MM.1S (cell line): ENCODE measurements at regions not wholly inside any gene's neighbourhood (a gene's known extent, or its start where the extent isn't known, plus 50 kb on each side); places are given as distances from the start of the nearest gene placed in this dataset.

Experiments
- DNase-seq: peaks from one replicate; pipeline ENCODE4 v3.0.0-alpha.2; 2015
- H2AFZ ChIP-seq: fragments of 300-600 bp; sonication (generic); 2 replicates; pipeline ENCODE4 v1.6.0; 2016; ENCODE audit warnings: antibody characterized with exemption, low read length
- H3F3A ChIP-seq: fragments of 300-600 bp; sonication (generic); 2 replicates; pipeline ENCODE4 v1.6.1; 2016; ENCODE audit warnings: mild to moderate bottlenecking, antibody characterized with exemption, low read length, moderate library complexity, mixed read lengths; ENCODE audit not compliant: insufficient read depth
- H3K27ac ChIP-seq: fragments of 300-600 bp; sonication (generic); 2 replicates; pipeline ENCODE4 v1.5.1; 2016; ENCODE audit warnings: mild to moderate bottlenecking, low read length
- H3K27me3 ChIP-seq: fragments of 300-600 bp; sonication (generic); replicated peaks from 2 replicates; pipeline ENCODE4 v1.6.0; 2016; ENCODE audit warnings: low read length; ENCODE audit not compliant: insufficient read depth
- H3K36me3 ChIP-seq: fragments of 300-600 bp; sonication (generic); replicated peaks from 2 replicates; pipeline ENCODE4 v1.6.1; 2016; ENCODE audit warnings: mild to moderate bottlenecking, low read length, mixed read lengths; ENCODE audit not compliant: insufficient read depth
- H3K4me1 ChIP-seq: fragments of 300-600 bp; sonication (generic); 2 replicates; pipeline ENCODE4 v1.6.1; 2016; ENCODE audit warnings: low read length, mixed read lengths
- H3K4me2 ChIP-seq: fragments of 300-600 bp; sonication (generic); 2 replicates; pipeline ENCODE4 v1.6.0; 2016; ENCODE audit warnings: low read depth, low read length
- H3K4me3 ChIP-seq: fragments of 300-600 bp; sonication (generic); 2 replicates; pipeline ENCODE4 v1.5.1; 2016; ENCODE audit warnings: low read length, mixed read lengths
- H3K79me2 ChIP-seq: fragments of 300-600 bp; sonication (generic); 2 replicates; pipeline ENCODE4 v1.6.1; 2016; ENCODE audit warnings: mixed run types, low read length, mixed read lengths
- H3K9ac ChIP-seq: fragments of 300-600 bp; sonication (generic); 2 replicates; pipeline ENCODE4 v1.6.1; 2016; ENCODE audit warnings: low read length, mixed read lengths
- H3K9me2 ChIP-seq: fragments of 300-600 bp; sonication (generic); replicated peaks from 2 replicates; pipeline ENCODE4 v1.6.1; 2016; ENCODE audit warnings: mild to moderate bottlenecking, low read length, mixed read lengths; ENCODE audit not compliant: insufficient read depth
- H3K9me3 ChIP-seq: fragments of 300-600 bp; sonication (generic); replicated peaks from 2 replicates; pipeline ENCODE4 v1.6.1; 2016; ENCODE audit warnings: mild to moderate bottlenecking, low read length, mixed read lengths; ENCODE audit not compliant: insufficient read depth
- H4K20me1 ChIP-seq: fragments of 300-600 bp; sonication (generic); 2 replicates; pipeline ENCODE4 v1.6.1; 2016; ENCODE audit warnings: mild to moderate bottlenecking, low read length, moderate library complexity, mixed read lengths; ENCODE audit not compliant: insufficient read depth
- CTCF ChIP-seq: fragments of 300-600 bp; sonication (generic); IDR thresholded peaks from 2 replicates; pipeline ENCODE4 v1.5.1; 2016; ENCODE audit warnings: antibody characterized with exemption, low read length, mixed read lengths
- EZH2 ChIP-seq: fragments of 300-600 bp; sonication (generic); optimal IDR thresholded peaks from 2 replicates; pipeline ENCODE3; 2017; ENCODE audit warnings: low read depth, mild to moderate bottlenecking, antibody characterized with exemption, low read length, mixed read lengths
- EZH2phosphoT487 ChIP-seq: fragments of 300-600 bp; sonication (generic); IDR thresholded peaks from 2 replicates; pipeline ENCODE4 v1.6.1; 2018; ENCODE audit warnings: antibody characterized with exemption, low read length

- DNase-seq = no peak
- Histone ChIP-seq H3K4me1 (0 out of 2 replicates have a peak, but pooled peaks cover 3% of the 10 kb centered on the region), H3K9ac (no peak overlapping the region), H3K79me2 (no peaks in the 10 kb centered on the region), H3K9me3 (no peaks in the 10 kb centered on the region), H3K4me2 (no peak overlapping the region), H2AFZ (no peak overlapping the region), H4K20me1 (no peaks in the 10 kb centered on the region), H3K9me2 (no peaks in the 10 kb centered on the region), H3K4me3 (no peak overlapping the region), H3F3A (no peaks in the 10 kb centered on the region), H3K36me3 (no peaks in the 10 kb centered on the region), H3K27me3 (no peaks in the 10 kb centered on the region), H3K27ac (no peak overlapping the region)
- TF ChIP-seq EZH2phosphoT487 (no peak), CTCF (no peak), EZH2 (no peak)
These were observed 842.0 kb downstream of the RPS29 start for GRCh38 chr14:48744202-48744601.

- Histone ChIP-seq H3K27ac (no peak overlapping the region), H3K4me3 (no peak overlapping the region), H3K9me2 (no peaks in the 10 kb centered on the region), H3K9ac (no peak overlapping the region), H3K36me3 (no peaks in the 10 kb centered on the region), H4K20me1 (no peaks in the 10 kb centered on the region), H3F3A (no peaks in the 10 kb centered on the region), H2AFZ (no peak overlapping the region), H3K9me3 (no peaks in the 10 kb centered on the region), H3K4me1 (no peaks in the 10 kb centered on the region), H3K27me3 (no peaks in the 10 kb centered on the region), H3K4me2 (no peak overlapping the region), H3K79me2 (no peaks in the 10 kb centered on the region)
- no peak for TF ChIP-seq EZH2phosphoT487
- DNase-seq = no peak
These were observed 847.8 kb downstream of the RPS29 start for GRCh38 chr14:48738186-48738925.

- Histone ChIP-seq H3K9ac (no peak overlapping the region), H3K79me2 (no peaks in the 10 kb centered on the region), H3K36me3 (no peaks in the 10 kb centered on the region), H4K20me1 (no peaks in the 10 kb centered on the region), H2AFZ (no peak overlapping the region), H3K4me2 (no peak overlapping the region), H3K27me3 (no peaks in the 10 kb centered on the region), H3K4me3 (no peak overlapping the region), H3K27ac (no peak overlapping the region), H3K4me1 (no peaks in the 10 kb centered on the region), H3K9me2 (no peaks in the 10 kb centered on the region), H3K9me3 (no peaks in the 10 kb centered on the region), H3F3A (no peaks in the 10 kb centered on the region)
- no peak for TF ChIP-seq EZH2phosphoT487
- TF ChIP-seq EZH2 = no peak
- no peak for TF ChIP-seq CTCF
- DNase-seq = no peak
These were observed 850.6 kb downstream of the RPS29 start for GRCh38 chr14:48735607-48736006.

- Histone ChIP-seq H3K79me2 (no peaks in the 10 kb centered on the region), H3K9me2 (no peaks in the 10 kb centered on the region), H3K4me3 (no peak overlapping the region), H3K9ac (no peak overlapping the region), H3K36me3 (no peaks in the 10 kb centered on the region), H3K27ac (no peak overlapping the region), H3K9me3 (no peaks in the 10 kb centered on the region), H3F3A (no peaks in the 10 kb centered on the region), H2AFZ (no peak overlapping the region), H3K27me3 (no peaks in the 10 kb centered on the region), H3K4me2 (no peak overlapping the region), H3K4me1 (no peaks in the 10 kb centered on the region), H4K20me1 (no peaks in the 10 kb centered on the region)
- no peak for DNase-seq
- no peak for TF ChIP-seq CTCF
- no peak for TF ChIP-seq EZH2
- no peak for TF ChIP-seq EZH2phosphoT487
These were observed 854.9 kb downstream of the RPS29 start for GRCh38 chr14:48731260-48731659.
